NCI-H526 treated with DMSO at 0.1 percent for 48 hours (cell line): ENCODE measurements at regions not wholly inside any gene's neighbourhood (a gene's known extent, or its start where the extent isn't known, plus 50 kb on each side); places are given as distances from the start of the nearest gene placed in this dataset.
"Not testable (repeated sequence)": the region's sequence is repeated elsewhere in the genome, so short reads cannot be mapped to it uniquely, and the experiment has no call there.

ENCODE experiments used
- DNase-seq: peaks from one replicate; lab custom pipeline; 2025; lab: John Stamatoyannopoulos, UW

GRCh38 chr1:70556541-70556940 lies 145.5 kb downstream of the CTH start:
- no peak for DNase-seq

- DNase-seq: no peak
Measured at GRCh38 chr1:70567167-70567566, 156.1 kb downstream of the CTH start.

- DNase-seq: no peak
Measured at GRCh38 chr1:70571191-70571590, 160.1 kb downstream of the CTH start.

GRCh38 chr1:70573317-70573843 lies 162.3 kb downstream of the CTH start:
- no peak for DNase-seq

- DNase-seq: no peak
Measured at GRCh38 chr1:70581661-70582060, 170.6 kb downstream of the CTH start.

GRCh38 chr1:70583522-70583921 lies 172.5 kb downstream of the CTH start:
- DNase-seq: no peak

- DNase-seq: no peak
Measured at GRCh38 chr1:70586046-70586445, 175.0 kb downstream of the CTH start.

- DNase-seq: no peak
Measured at GRCh38 chr1:70587872-70588366, 176.9 kb downstream of the CTH start.

- not testable (repeated sequence) for DNase-seq
Measured at GRCh38 chr1:70593551-70593950, 182.5 kb downstream of the CTH start.

- DNase-seq: no peak
Measured at GRCh38 chr1:70608815-70609214, 197.7 kb downstream of the CTH start.

GRCh38 chr1:70610164-70610563 lies 199.1 kb downstream of the CTH start:
- DNase-seq: not testable (repeated sequence)

- no peak for DNase-seq
Measured at GRCh38 chr1:70616946-70617345, 205.9 kb downstream of the CTH start.

GRCh38 chr1:70617728-70618127 lies 206.7 kb downstream of the CTH start:
- no peak for DNase-seq

GRCh38 chr1:70627910-70628309 lies 216.8 kb downstream of the CTH start:
- no peak for DNase-seq

- DNase-seq: no peak
Measured at GRCh38 chr1:70628973-70629372, 217.9 kb downstream of the CTH start.

- no peak for DNase-seq
Measured at GRCh38 chr1:70633004-70633403, 221.9 kb downstream of the CTH start.

- no peak for DNase-seq
Measured at GRCh38 chr1:70635868-70636267, 224.8 kb downstream of the CTH start.

- DNase-seq: no peak
Measured at GRCh38 chr1:70641868-70642267, 230.8 kb downstream of the CTH start.

- no peak for DNase-seq
Measured at GRCh38 chr1:70656361-70656760, 245.3 kb downstream of the CTH start.

- no peak for DNase-seq
Measured at GRCh38 chr1:70659891-70660290, 248.8 kb downstream of the CTH start.

- DNase-seq: no peak
Measured at GRCh38 chr1:70666381-70667140, 255.5 kb downstream of the CTH start.

GRCh38 chr1:70667494-70668170 lies 256.6 kb downstream of the CTH start:
- DNase-seq: peak; percentile 30

GRCh38 chr1:70671006-70671405 lies 259.9 kb downstream of the CTH start:
- no peak for DNase-seq
